ENCODE measurements at regions not wholly inside any gene's neighbourhood (a gene's known extent, or its start where the extent isn't known, plus 50 kb on each side); places are given as distances from the start of the nearest gene placed in this dataset.

GRCh38 chr10:117601716-117602115 lies 59.2 kb downstream of the EMX2 start:
- TF ChIP-seq, protein P1, sequence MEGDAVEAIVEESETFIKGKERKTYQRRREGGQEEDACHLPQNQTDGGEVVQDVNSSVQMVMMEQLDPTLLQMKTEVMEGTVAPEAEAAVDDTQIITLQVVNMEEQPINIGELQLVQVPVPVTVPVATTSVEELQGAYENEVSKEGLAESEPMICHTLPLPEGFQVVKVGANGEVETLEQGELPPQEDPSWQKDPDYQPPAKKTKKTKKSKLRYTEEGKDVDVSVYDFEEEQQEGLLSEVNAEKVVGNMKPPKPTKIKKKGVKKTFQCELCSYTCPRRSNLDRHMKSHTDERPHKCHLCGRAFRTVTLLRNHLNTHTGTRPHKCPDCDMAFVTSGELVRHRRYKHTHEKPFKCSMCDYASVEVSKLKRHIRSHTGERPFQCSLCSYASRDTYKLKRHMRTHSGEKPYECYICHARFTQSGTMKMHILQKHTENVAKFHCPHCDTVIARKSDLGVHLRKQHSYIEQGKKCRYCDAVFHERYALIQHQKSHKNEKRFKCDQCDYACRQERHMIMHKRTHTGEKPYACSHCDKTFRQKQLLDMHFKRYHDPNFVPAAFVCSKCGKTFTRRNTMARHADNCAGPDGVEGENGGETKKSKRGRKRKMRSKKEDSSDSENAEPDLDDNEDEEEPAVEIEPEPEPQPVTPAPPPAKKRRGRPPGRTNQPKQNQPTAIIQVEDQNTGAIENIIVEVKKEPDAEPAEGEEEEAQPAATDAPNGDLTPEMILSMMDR (IDR thresholded peaks at IDR 0.05) = no peak
- no peak for TF ChIP-seq POLR2A (IDR thresholded peaks at IDR 0.05)
